GM19193 (cell line): ENCODE measurements at regions not wholly inside any gene's neighbourhood (a gene's known extent, or its start where the extent isn't known, plus 50 kb on each side); places are given as distances from the start of the nearest gene placed in this dataset.

Experiments
- POLR2A ChIP-seq: IDR thresholded peaks from 4 replicates; pipeline ENCODE4 v1.6.1; 2011; ENCODE audit not compliant: insufficient read depth, insufficient read length; ENCODE audit errors: extremely low read depth

GRCh38 chr3:43996379-43997301 is 245.0 kb upstream of the TOPAZ1 start:
- TF ChIP-seq POLR2A, result no peak

GRCh38 chr3:43997316-43997715 is 244.4 kb upstream of the TOPAZ1 start:
- TF ChIP-seq POLR2A, result no peak

DNA sequence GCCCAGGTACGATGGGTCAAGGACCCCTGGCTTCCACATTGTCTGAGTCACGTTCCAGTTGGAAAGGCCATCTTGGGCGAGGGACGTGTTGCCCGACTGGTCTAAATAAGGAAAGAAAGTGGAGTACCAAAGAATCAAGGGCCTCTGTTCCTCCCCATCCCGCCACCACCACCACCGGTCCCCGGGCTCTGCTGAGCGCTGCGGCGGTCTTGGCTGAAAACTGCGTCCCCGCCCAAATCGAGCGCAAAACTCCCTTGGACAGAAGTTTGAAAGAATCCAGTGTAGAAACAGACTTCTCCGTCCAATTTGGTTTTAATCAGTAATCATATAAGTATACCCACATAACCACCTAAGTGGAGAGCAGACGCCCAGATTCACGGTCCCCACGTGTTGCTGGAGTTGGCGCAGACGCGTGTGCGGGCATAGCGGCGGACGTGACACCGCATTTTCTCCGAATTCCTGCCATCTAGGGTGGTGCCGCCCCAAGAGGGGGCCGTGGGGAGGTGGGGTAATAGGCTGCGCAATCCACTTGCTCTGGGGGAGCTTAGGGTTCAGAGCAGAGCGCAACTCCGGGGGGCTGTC is 243.8 kb upstream of the TOPAZ1 start:
- TF ChIP-seq POLR2A, result no peak

DNA sequence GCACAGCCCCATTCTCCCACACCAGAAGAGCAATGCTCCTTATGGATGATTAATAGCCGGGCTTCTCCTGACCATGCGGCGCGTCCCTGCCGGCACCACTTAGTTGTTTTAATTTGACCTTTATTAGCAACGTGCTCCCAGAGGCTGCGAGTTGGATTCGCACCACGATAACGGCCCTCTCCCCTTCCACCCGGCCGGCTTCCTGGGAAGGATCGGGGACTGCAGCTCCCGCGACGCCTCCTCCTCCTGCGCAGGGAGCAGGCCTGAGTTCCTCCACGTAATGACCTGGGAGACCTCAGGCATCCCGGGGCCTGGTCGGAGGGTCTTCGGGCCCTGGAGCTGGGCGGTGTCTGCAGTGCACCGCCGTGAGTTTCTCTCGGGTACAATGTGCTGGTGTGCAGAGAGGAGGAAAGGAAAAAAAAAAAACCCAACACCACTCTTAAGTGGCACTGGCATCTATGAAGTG is 243.3 kb upstream of the TOPAZ1 start:
- TF ChIP-seq POLR2A, result no peak

GRCh38 chr3:43998836-43999727 is 242.6 kb upstream of the TOPAZ1 start:
- peak; percentile 40 for TF ChIP-seq POLR2A

DNA sequence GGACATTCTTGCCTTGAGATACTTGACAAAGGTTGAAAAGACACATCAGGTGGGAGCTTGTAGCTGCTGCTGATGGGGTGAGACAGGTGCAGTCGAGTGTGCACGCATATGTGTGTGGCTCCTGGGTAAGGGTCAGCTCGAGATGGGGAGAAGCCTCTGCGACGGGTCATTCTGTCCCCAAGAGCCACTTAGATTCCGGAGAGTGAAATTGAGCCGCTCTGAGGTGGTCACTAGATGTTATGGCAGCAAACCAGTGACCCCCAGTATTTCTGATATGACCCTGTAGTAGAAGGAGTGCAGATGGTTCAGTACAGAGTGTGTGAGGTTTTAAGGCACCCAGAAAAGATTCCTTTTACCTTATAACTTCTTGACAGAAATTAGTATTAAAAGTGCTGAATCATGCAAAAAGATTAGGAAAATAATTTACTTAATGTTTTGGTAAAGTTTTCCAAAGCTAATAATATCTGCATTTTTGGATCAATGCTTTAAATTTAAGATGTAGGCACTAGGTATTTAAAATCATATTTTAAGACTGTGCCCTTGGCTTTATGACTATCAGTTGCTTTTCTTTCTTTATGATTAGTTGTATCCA is 241.9 kb upstream of the TOPAZ1 start:
- no peak for TF ChIP-seq POLR2A

DNA sequence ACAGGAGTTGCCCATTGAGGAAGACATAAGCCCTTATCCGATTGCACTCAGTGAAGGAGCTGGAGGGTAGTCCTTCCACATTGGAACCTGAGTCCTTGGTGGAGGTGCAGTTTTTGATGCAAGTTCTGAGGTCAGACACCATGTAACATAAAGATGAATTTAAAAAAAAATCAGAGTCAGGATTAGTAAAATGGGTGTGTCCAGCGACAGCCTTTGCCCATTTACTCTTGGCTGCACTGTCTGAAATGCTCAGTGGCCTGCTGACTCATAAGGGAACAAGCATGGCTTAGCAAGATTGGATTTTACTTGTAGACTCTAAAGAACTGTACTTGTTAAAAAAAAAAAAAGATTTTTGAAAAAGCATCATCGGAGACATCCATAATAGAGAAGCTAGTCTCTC is 241.1 kb upstream of the TOPAZ1 start:
- TF ChIP-seq POLR2A, result no peak

DNA sequence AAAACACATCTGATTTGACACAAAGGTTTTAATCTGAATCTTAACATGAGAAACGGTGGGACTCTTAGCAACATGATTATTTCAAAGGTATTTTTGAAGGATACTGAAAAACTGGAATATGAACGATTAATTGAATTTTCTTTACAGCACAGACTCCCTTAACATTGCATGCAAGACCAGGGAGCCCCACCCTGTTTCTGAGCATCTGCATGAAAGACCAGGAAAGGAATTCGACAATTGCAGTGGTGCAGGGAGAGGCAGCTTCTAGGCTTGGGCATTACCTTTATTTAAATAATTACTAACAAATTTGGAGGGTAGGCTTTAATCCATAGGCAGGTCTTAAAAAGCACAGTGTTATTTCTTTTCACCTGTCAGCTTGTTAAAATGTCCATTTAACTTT is 240.6 kb upstream of the TOPAZ1 start:
- no peak for TF ChIP-seq POLR2A

DNA sequence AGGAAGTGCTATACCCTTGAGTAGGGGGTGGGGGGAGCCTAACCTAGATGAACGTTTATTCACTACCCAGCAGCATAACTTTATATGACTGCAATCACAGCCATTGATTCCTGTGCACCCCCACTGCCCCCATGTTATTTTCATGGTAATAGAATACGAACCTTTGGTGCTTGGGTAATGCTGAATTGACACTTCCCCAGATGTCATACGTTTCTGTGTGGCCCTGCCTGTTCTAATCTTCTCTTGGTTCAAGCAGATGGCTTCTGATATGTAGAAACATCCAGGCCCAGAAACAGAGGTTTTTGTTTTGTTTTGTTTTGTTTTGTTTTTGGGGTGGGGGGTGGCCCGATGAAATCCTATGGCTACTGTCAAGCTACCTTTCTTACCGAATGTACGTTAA is 237.9 kb upstream of the TOPAZ1 start:
- no peak for TF ChIP-seq POLR2A

- no peak for TF ChIP-seq POLR2A
Observed at GRCh38 chr3:44011680-44012079, 230.0 kb upstream of the TOPAZ1 start.

- no peak for TF ChIP-seq POLR2A
Observed at GRCh38 chr3:44012160-44012899, 229.4 kb upstream of the TOPAZ1 start.

GRCh38 chr3:44013967-44014366 is 227.7 kb upstream of the TOPAZ1 start:
- no peak for TF ChIP-seq POLR2A

DNA sequence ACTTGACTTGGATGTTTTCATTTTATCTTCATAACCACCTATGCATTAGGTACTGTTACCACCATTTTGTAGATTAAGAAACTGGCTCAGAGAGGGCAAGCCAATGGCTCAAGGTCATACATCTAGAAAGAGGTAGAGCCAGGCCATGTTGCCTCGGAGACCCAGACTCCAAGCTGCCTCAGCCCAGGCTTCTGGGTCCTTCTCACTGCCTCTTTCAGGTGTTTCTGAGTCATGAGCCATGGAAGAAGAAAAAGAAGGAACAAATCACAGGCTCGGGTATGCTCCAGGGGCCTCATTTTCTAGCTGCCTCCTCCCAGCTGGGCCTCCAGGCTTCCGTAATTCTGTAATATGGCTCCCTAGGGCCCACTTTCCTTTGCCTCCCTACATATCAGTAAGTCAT is 226.5 kb upstream of the TOPAZ1 start:
- no peak for TF ChIP-seq POLR2A

- TF ChIP-seq POLR2A, result no peak
Observed at GRCh38 chr3:44016818-44017217, 224.9 kb upstream of the TOPAZ1 start.
